Endodermal cell (in vitro differentiated cells): ENCODE measurements at regions not wholly inside any gene's neighbourhood (a gene's known extent, or its start where the extent isn't known, plus 50 kb on each side); places are given as distances from the start of the nearest gene placed in this dataset.

Experiments
- DNase-seq: peaks from one replicate; pipeline ENCODE4 v3.0.0-alpha.2; 2017
- H3K27ac ChIP-seq: 2 replicates; pipeline ENCODE4 v1.5.1; 2013; ENCODE audit warnings: mild to moderate bottlenecking, low read depth, low read length, moderate library complexity
- H3K27me3 ChIP-seq: 2 replicates; pipeline ENCODE4 v1.6.1; 2013; ENCODE audit warnings: mild to moderate bottlenecking, low read length, moderate library complexity; ENCODE audit not compliant: insufficient read depth, control insufficient read depth, poor library complexity, severe bottlenecking
- H3K36me3 ChIP-seq: 2 replicates; pipeline ENCODE4 v1.7.0; 2013; ENCODE audit warnings: mild to moderate bottlenecking, low read length, moderate library complexity; ENCODE audit not compliant: control insufficient read depth, insufficient read depth
- H3K4me1 ChIP-seq: one replicate; pipeline ENCODE4 v1.7.0; 2013; ENCODE audit warnings: low read length; ENCODE audit not compliant: control insufficient read depth, insufficient read depth
- H3K4me3 ChIP-seq: 2 replicates; pipeline ENCODE4 v1.5.1; 2013; ENCODE audit warnings: mild to moderate bottlenecking, low read length, moderate library complexity
- H3K9ac ChIP-seq: 2 replicates; pipeline ENCODE4 v1.6.1; 2013; ENCODE audit warnings: mild to moderate bottlenecking, low read length, moderate library complexity; ENCODE audit not compliant: poor library complexity, severe bottlenecking; ENCODE audit errors: extremely low read depth
- H3K9me3 ChIP-seq: 2 replicates; pipeline ENCODE4 v1.6.1; 2013; ENCODE audit warnings: mild to moderate bottlenecking, low read length, moderate library complexity; ENCODE audit not compliant: control insufficient read depth
- H3K27ac Mint-ChIP-seq: 2 replicates; pipeline ENCODE4 v1.8.0; 2020; ENCODE audit warnings: mixed read lengths
- H3K27me3 Mint-ChIP-seq: 2 replicates; pipeline ENCODE4 v1.8.0; 2021; ENCODE audit warnings: mild to moderate bottlenecking, mixed read lengths; ENCODE audit not compliant: insufficient read depth
- H3K36me3 Mint-ChIP-seq: 2 replicates; pipeline ENCODE4 v1.8.0; 2020; ENCODE audit warnings: low read depth, mixed read lengths
- H3K4me1 Mint-ChIP-seq: 2 replicates; pipeline ENCODE4 v1.8.0; 2020; ENCODE audit warnings: mixed read lengths
- H3K4me3 Mint-ChIP-seq: 2 replicates; pipeline ENCODE4 v1.8.0; 2020; ENCODE audit warnings: mild to moderate bottlenecking, moderate library complexity, mixed read lengths
- H3K9me3 Mint-ChIP-seq: 2 replicates; pipeline ENCODE4 v1.8.0; 2020; ENCODE audit warnings: mild to moderate bottlenecking, mixed read lengths
- CTCF ChIP-seq: fragments of 200-600 bp; sonication (generic); conservative IDR thresholded peaks from 2 replicates; pipeline ENCODE4 v1.5.0; 2021; ENCODE audit warnings: antibody characterized with exemption, mild to moderate bottlenecking
- WGBS, 2 experiments: methylation state at CpG; one replicate each; pipeline versions ENCODE4 v1.1.5 to v1.1.7; 2013; ENCODE audit warnings: missing lambda C conversion rate in 2 of 2, mixed read lengths in 1 of 2; ENCODE audit not compliant: insufficient coverage in 1 of 2, insufficient read length in 1 of 2; 5-methylcytosine and 5-hydroxymethylcytosine counted together

DNA sequence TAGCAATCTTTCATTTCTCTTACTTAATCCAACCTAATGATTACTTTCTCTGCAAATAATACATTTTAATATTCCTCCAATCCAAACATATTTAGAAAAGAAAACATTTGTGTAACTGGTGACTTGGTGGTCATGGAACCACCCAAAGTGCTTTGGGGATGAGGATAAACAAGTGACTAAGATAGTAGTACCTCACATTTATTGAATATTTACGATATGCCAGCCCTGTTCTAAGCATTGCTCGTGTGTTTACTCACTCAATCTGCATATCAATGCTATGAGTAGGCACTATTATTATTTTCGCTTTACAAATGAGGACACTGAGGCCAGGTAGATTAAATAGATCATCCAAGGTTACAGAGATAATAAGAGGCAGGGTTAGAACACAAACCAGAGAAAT lies 189.5 kb downstream of the SHOX2 start:
- no peak for DNase-seq
- no peaks in the 10 kb centered on the region for H3K27me3 Mint-ChIP-seq
- no peak overlapping the region for H3K27ac Mint-ChIP-seq
- no peaks in the 10 kb centered on the region for H3K9me3 Mint-ChIP-seq
- no peaks in the 10 kb centered on the region for H3K36me3 ChIP-seq
- WGBS, 2 experiments: 85% methylated on average over 3 of the region's 3 CpGs; no CpG with 5 or more reads in 1 of the 2 experiments
- H3K9me3 ChIP-seq: no peaks in the 10 kb centered on the region
- H3K27me3 ChIP-seq: no peaks in the 10 kb centered on the region
- H3K4me3 ChIP-seq: no peak overlapping the region
- H3K4me1 ChIP-seq: no peaks in the 10 kb centered on the region
- H3K4me3 Mint-ChIP-seq: no peak overlapping the region
- no peak overlapping the region for H3K9ac ChIP-seq
- H3K4me1 Mint-ChIP-seq: peaks cover 6% of the 10 kb centered on the region
- no peak for TF ChIP-seq CTCF
- no peak overlapping the region for H3K27ac ChIP-seq
- H3K36me3 Mint-ChIP-seq: no peaks in the 10 kb centered on the region

GRCh38 chr3:157914882-157915281 lies 191.3 kb downstream of the SHOX2 start:
- H3K36me3 ChIP-seq: no peaks in the 10 kb centered on the region
- H3K9ac ChIP-seq: no peak overlapping the region
- H3K4me3 ChIP-seq: no peak overlapping the region
- no peak for DNase-seq
- H3K27ac ChIP-seq: no peak overlapping the region
- Mint-ChIP-seq H3K36me3 (no peaks in the 10 kb centered on the region), H3K9me3 (no peaks in the 10 kb centered on the region), H3K4me1 (peaks cover 6% of the 10 kb centered on the region), H3K27me3 (no peaks in the 10 kb centered on the region), H3K27ac (no peak overlapping the region), H3K4me3 (no peak overlapping the region)
- no peaks in the 10 kb centered on the region for H3K27me3 ChIP-seq
- no peak for TF ChIP-seq CTCF
- H3K4me1 ChIP-seq: no peaks in the 10 kb centered on the region
- no peaks in the 10 kb centered on the region for H3K9me3 ChIP-seq

- WGBS, 2 experiments: 100% methylated on average over 1 of the region's 1 CpG; no CpG with 5 or more reads in 1 of the 2 experiments
- H3K4me1 Mint-ChIP-seq: peaks cover 6% of the 10 kb centered on the region
- DNase-seq: no peak
These were observed 192.5 kb downstream of the SHOX2 start for GRCh38 chr3:157913741-157914150.

More at GRCh38 chr3:157913741-157914150, 192.5 kb downstream of the SHOX2 start:
- no peaks in the 10 kb centered on the region for H3K9me3 ChIP-seq
- no peaks in the 10 kb centered on the region for H3K27me3 ChIP-seq
- H3K36me3 Mint-ChIP-seq: no peaks in the 10 kb centered on the region
- no peaks in the 10 kb centered on the region for H3K9me3 Mint-ChIP-seq
- no peaks in the 10 kb centered on the region for H3K36me3 ChIP-seq
- no peak overlapping the region for H3K4me3 Mint-ChIP-seq
- H3K27me3 Mint-ChIP-seq: no peaks in the 10 kb centered on the region
- H3K27ac ChIP-seq: no peak overlapping the region
- no peaks in the 10 kb centered on the region for H3K4me1 ChIP-seq
- no peak for TF ChIP-seq CTCF
- no peak overlapping the region for H3K9ac ChIP-seq
- no peak overlapping the region for H3K4me3 ChIP-seq
- H3K27ac Mint-ChIP-seq: no peak overlapping the region
